Upper lobe of left lung (tissue), 4 donors: ENCODE measurements at regions not wholly inside any gene's neighbourhood (a gene's known extent, or its start where the extent isn't known, plus 50 kb on each side); places are given as distances from the start of the nearest gene placed in this dataset.

ENCODE experiments used
- POLR2A ChIP-seq, 4 donors: fragments of 450-650 bp; IDR thresholded peaks; one replicate each; pipeline ENCODE4 v1.5.1; 2016 to 2017; ENCODE audit warnings: antibody characterized with exemption in 4 of 4, mild to moderate bottlenecking in 2 of 4
- TF ChIP-seq, protein P1 (sequence below), 6 experiments: fragments of 450-650 bp in 4 of 6; fragments of 200-600 bp in 2 of 6; sonication (generic) in 2 of 6; IDR thresholded peaks; one replicate each; pipeline ENCODE4 v1.5.1; 2016 to 2019; ENCODE audit warnings: antibody characterized with exemption in 6 of 6

DNA sequence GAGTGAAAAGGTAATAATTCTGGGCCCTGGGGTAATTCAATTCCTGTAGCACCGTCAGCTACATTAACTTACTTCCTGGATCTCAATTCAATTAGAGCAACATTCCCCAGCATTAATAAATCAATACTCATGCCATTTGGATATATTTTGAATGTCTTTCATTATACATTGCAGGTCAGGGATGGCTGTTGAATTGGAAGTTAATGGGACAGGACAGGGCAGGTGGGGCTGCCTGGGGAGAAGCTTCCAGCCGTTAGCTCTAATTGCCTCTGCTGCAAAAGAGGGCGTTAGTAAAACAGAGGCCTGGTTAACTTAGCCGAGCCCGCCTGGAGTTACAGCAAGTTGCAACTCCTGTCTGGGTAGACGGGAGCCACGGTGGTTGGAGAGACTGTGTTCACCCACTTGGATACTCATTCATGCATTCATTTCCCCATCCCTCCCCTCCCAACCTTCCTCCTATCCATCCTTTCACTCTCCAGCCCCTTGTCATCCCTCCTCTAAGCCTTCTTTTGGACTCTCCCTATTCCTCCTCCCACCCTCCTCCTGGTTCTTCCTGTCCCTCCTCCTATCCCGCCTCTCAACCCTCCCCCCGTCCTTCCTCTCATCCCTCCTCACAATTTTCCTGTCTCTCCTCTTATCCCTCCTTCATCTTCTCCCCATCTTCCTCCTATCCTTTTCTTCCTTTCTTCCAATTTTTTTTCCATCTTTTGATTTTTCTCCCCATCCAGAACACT lies 137.6 kb upstream of the RUNX3 start:
- TF ChIP-seq, protein P1, sequence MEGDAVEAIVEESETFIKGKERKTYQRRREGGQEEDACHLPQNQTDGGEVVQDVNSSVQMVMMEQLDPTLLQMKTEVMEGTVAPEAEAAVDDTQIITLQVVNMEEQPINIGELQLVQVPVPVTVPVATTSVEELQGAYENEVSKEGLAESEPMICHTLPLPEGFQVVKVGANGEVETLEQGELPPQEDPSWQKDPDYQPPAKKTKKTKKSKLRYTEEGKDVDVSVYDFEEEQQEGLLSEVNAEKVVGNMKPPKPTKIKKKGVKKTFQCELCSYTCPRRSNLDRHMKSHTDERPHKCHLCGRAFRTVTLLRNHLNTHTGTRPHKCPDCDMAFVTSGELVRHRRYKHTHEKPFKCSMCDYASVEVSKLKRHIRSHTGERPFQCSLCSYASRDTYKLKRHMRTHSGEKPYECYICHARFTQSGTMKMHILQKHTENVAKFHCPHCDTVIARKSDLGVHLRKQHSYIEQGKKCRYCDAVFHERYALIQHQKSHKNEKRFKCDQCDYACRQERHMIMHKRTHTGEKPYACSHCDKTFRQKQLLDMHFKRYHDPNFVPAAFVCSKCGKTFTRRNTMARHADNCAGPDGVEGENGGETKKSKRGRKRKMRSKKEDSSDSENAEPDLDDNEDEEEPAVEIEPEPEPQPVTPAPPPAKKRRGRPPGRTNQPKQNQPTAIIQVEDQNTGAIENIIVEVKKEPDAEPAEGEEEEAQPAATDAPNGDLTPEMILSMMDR (IDR thresholded peaks at IDR 0.05) = no peak
- no peak for TF ChIP-seq POLR2A (IDR thresholded peaks at IDR 0.05)
